ENCODE measurements at regions not wholly inside any gene's neighbourhood (a gene's known extent, or its start where the extent isn't known, plus 50 kb on each side); places are given as distances from the start of the nearest gene placed in this dataset.

DNA sequence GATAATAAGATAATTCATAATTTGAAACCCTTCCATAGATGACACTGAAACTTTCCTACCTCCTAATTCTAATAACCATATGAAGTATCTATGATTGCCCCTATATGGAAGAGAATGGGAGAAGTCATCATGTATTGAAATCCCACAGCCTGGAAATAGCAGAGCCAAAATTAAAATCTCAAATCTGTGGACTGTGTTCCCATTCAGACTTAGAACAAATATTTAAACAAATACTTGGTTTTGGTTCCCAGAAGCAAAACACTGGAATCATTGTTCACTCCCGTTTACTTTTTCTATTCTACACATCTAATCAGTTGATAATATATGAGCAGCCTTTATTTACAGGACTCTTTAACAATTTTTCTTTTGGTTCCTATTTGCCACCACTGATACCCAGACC lies 92.6 kb upstream of the PTPRD start:
- TF ChIP-seq, protein P1, sequence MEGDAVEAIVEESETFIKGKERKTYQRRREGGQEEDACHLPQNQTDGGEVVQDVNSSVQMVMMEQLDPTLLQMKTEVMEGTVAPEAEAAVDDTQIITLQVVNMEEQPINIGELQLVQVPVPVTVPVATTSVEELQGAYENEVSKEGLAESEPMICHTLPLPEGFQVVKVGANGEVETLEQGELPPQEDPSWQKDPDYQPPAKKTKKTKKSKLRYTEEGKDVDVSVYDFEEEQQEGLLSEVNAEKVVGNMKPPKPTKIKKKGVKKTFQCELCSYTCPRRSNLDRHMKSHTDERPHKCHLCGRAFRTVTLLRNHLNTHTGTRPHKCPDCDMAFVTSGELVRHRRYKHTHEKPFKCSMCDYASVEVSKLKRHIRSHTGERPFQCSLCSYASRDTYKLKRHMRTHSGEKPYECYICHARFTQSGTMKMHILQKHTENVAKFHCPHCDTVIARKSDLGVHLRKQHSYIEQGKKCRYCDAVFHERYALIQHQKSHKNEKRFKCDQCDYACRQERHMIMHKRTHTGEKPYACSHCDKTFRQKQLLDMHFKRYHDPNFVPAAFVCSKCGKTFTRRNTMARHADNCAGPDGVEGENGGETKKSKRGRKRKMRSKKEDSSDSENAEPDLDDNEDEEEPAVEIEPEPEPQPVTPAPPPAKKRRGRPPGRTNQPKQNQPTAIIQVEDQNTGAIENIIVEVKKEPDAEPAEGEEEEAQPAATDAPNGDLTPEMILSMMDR (conservative IDR thresholded peaks at IDR 0.05; ENCODE audit: low read length): no peak
- no peak for TF ChIP-seq EZH2phosphoT487 (IDR thresholded peaks at IDR 0.05; ENCODE audit: borderline replicate concordance, low read depth, low read length)

Measured in OCI-LY7 (cell line).